ENCODE measurements at regions not wholly inside any gene's neighbourhood (a gene's known extent, or its start where the extent isn't known, plus 50 kb on each side); places are given as distances from the start of the nearest gene placed in this dataset.

DNA sequence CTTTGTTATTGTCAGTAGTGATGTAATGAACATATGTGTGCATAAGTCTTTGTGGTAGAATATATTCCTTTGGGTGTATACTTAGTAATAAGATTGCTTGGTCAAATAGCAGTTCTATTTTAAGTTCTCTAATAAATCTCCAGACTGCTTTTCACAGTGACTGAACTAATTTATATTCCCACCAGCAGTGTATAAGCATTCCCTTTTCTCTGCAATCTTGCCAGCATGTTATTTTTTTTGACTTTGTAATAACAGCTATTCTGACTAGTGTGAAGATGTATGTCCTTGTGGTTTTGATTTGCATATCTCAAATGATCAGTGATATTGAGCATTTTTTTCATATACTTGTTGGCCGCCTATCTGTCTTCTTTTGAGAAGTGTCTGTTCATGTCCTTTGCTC, 111.5 kb upstream of the CDH12 start:
- no peak overlapping the region for H2AFZ ChIP-seq (ENCODE audit: low read length)
- in situ Hi-C loops (cut with HindIII; ENCODE audit: extremely low pct_ligation_motif_present, low pct_unique_long_range_greater_than_20kb) = no loop called here

DNA sequence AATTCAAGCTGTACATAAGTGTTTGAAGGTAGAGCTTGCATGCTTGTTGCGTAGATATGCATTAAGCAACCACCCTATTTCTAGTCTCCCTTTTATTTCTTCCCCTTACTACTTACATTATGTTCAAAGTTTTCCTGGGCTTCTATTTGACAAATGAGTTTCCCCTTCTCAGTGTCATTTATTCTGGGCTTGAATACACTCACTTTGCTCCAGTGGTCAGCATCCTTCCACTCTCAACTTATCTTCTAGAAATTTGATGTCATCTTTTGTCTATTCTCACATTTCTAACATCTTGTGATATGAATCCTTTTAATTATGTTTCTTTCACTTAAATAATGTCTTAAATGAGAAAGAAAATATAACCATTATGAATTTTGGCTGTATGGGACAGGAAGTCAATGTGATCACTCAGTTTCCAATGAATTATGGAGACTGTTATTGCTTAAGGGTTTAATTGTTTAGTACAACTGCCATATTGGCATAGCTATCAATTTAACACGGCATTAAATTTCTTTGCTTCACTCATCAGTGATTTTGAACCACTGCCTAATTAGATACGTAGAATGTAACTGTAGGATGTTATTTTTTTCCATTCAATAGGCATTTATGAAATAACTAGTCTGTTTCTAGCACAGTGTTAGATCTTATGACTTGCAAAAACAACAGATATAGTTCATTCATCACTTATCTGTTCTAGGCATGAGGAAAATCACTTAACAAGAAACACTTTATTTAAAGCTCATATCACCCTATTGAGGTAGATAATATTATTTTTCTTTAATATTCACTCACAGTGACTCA, 105.5 kb upstream of the CDH12 start:
- Histone ChIP-seq H3K79me2 (ENCODE audit: insufficient read depth, low read length) (no peaks in the 10 kb centered on the region), H3K27ac (ENCODE audit: extremely low read length, insufficient read depth, low read length) (no peak overlapping the region), H4K20me1 (ENCODE audit: insufficient read depth, low read length) (no peaks in the 10 kb centered on the region), H2AFZ (ENCODE audit: low read length) (no peak overlapping the region), H3K36me3 (replicated peaks in 1 of 2; ENCODE audit: control insufficient read depth in 1 of 2, insufficient read depth in 2 of 2, low read length in 2 of 2) (no peaks in the 10 kb centered on the region), H3K4me3 (replicated peaks in 1 of 3; ENCODE audit: insufficient read depth in 1 of 3, low read depth in 2 of 3, low read length in 3 of 3) (no peak overlapping the region), H3K27me3 (ENCODE audit: control insufficient read depth in 1 of 2, insufficient read depth in 2 of 2, low read length in 2 of 2) (no peaks in the 10 kb centered on the region; a peak in 1 of 5 replicates), H3K4me1 (ENCODE audit: insufficient read depth, low read length) (no peaks in the 10 kb centered on the region), H3K9ac (ENCODE audit: insufficient read depth, low read depth, low read length) (no peak overlapping the region), H3K4me2 (ENCODE audit: low read depth, low read length) (no peak overlapping the region), H3K9me3 (ENCODE audit: low read length) (no peaks in the 10 kb centered on the region)
- no peak for DNase-seq (ENCODE audit: low spot score)
- ChIA-PET CTCF (ENCODE audit: low intra/inter-chr PET ratio, low total read pairs) (no interaction called here), POLR2A (no interaction called here)
- WGBS (ENCODE audit: low lambda C conversion rate) = 7% methylated on average over 3 of the region's 3 CpGs
- FAIRE-seq = no peak
- in situ Hi-C loops (cut with HindIII; ENCODE audit: extremely low pct_ligation_motif_present, low pct_unique_long_range_greater_than_20kb) = no loop called here
- TF ChIP-seq ZNF256 (CRISPR knock-in tag; conservative IDR thresholded peaks at IDR 0.05) (no peak), ZNF547 (CRISPR knock-in tag; IDR thresholded peaks at IDR 0.05) (no peak), ZNF329 (CRISPR knock-in tag; IDR thresholded peaks at IDR 0.05; ENCODE audit: low read depth) (no peak), ZNF10 (CRISPR knock-in tag; IDR thresholded peaks at IDR 0.05; ENCODE audit: borderline replicate concordance, low read depth) (no peak), NR2F2 (IDR thresholded peaks at IDR 0.05; ENCODE audit: borderline replicate concordance, low read depth) (no peak), WIZ (CRISPR knock-in tag; IDR thresholded peaks at IDR 0.05) (no peak), HHEX (CRISPR knock-in tag; IDR thresholded peaks at IDR 0.05) (no peak), SOX5 (CRISPR knock-in tag; IDR thresholded peaks at IDR 0.05; ENCODE audit: borderline replicate concordance) (no peak), ZNF274 (CRISPR knock-in tag; IDR thresholded peaks at IDR 0.05) (no peak)
- TF ChIP-seq, protein P1, sequence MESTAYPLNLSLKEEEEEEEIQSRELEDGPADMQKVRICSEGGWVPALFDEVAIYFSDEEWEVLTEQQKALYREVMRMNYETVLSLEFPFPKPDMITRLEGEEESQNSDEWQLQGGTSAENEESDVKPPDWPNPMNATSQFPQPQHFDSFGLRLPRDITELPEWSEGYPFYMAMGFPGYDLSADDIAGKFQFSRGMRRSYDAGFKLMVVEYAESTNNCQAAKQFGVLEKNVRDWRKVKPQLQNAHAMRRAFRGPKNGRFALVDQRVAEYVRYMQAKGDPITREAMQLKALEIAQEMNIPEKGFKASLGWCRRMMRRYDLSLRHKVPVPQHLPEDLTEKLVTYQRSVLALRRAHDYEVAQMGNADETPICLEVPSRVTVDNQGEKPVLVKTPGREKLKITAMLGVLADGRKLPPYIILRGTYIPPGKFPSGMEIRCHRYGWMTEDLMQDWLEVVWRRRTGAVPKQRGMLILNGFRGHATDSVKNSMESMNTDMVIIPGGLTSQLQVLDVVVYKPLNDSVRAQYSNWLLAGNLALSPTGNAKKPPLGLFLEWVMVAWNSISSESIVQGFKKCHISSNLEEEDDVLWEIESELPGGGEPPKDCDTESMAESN (CRISPR knock-in tag; conservative IDR thresholded peaks at IDR 0.05) = no peak
- TF ChIP-seq, protein P2, sequence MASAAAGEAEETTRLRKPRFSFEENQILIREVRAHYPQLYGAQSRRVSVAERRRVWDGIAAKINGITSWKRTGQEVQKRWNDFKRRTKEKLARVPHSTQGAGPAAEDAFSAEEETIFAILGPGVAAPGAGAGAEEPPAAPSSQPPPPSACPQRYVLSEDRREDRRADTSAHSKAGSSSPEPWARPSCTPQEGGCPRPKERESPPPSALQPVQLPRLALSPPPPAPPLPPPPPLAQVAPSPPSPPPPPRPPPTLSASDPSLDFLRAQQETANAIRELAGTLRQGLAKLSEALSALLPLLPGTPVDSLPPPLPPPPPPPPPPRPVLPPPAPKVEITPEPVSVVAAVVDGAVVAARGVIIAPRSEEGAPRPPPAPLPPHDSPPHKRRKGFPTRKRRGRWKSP (CRISPR knock-in tag; IDR thresholded peaks at IDR 0.05) = no peak
- intact Hi-C loops (cut with micrococcal nuclease; ENCODE audit: unreplicated experiment) = no loop called here
- ATAC-seq = no peak
- BruUV-seq (replicated peaks) = no TSS peak

More for the DNA sequence above, 111.5 kb upstream of the CDH12 start:
- 0% methylated on average over 1 of the region's 1 CpG for WGBS (ENCODE audit: low lambda C conversion rate)
- H3K27me3 ChIP-seq (ENCODE audit: control insufficient read depth in 1 of 2, insufficient read depth in 2 of 2, low read length in 2 of 2) = no peaks in the 10 kb centered on the region; a peak in 1 of 5 replicates
- FAIRE-seq = no peak
- H3K4me3 ChIP-seq (replicated peaks in 1 of 3; ENCODE audit: insufficient read depth in 1 of 3, low read depth in 2 of 3, low read length in 3 of 3) = no peak overlapping the region
- POLR2A ChIA-PET = no interaction called here
- no peak for ATAC-seq
- no peak overlapping the region for H3K27ac ChIP-seq (ENCODE audit: extremely low read length, insufficient read depth, low read length)
- CTCF ChIA-PET (ENCODE audit: low intra/inter-chr PET ratio, low total read pairs) = no interaction called here
- H3K4me1 ChIP-seq (ENCODE audit: insufficient read depth, low read length) = no peaks in the 10 kb centered on the region
- no TSS peak for BruUV-seq (replicated peaks)
- intact Hi-C loops (cut with micrococcal nuclease; ENCODE audit: unreplicated experiment) = no loop called here
- H3K9ac ChIP-seq (ENCODE audit: insufficient read depth, low read depth, low read length) = no peak overlapping the region
- DNase-seq (ENCODE audit: low spot score) = no peak
- no peaks in the 10 kb centered on the region for H3K79me2 ChIP-seq (ENCODE audit: insufficient read depth, low read length)
- no peak for TF ChIP-seq RXRB (CRISPR knock-in tag; IDR thresholded peaks at IDR 0.05; ENCODE audit: borderline replicate concordance)
- TF ChIP-seq ZSCAN21 (CRISPR knock-in tag; IDR thresholded peaks at IDR 0.05; ENCODE audit: borderline replicate concordance) = no peak
- no peak for TF ChIP-seq SOX13 (IDR thresholded peaks at IDR 0.05)
- TF ChIP-seq SOX13 (CRISPR knock-in tag; conservative IDR thresholded peaks at IDR 0.05 in 1 of 2, IDR thresholded peaks at IDR 0.05 in 1 of 2) = no peak
- TF ChIP-seq ZNF510 (CRISPR knock-in tag; IDR thresholded peaks at IDR 0.05; ENCODE audit: low read depth) = no peak
- no peak for TF ChIP-seq ZFP1 (CRISPR knock-in tag; IDR thresholded peaks at IDR 0.05)
- no peaks in the 10 kb centered on the region for H3K36me3 ChIP-seq (replicated peaks in 1 of 2; ENCODE audit: control insufficient read depth in 1 of 2, insufficient read depth in 2 of 2, low read length in 2 of 2)
- peaks cover 18% of the 10 kb centered on the region; the same call in 1 of the 2 replicates for H3K9me3 ChIP-seq (ENCODE audit: low read length)
- no peaks in the 10 kb centered on the region for H4K20me1 ChIP-seq (ENCODE audit: insufficient read depth, low read length)
- H3K4me2 ChIP-seq (ENCODE audit: low read depth, low read length) = no peak overlapping the region

Data from HepG2 (cell line).